GM19240 (cell line): ENCODE measurements at regions not wholly inside any gene's neighbourhood (a gene's known extent, or its start where the extent isn't known, plus 50 kb on each side); places are given as distances from the start of the nearest gene placed in this dataset.

Source experiments
- DNase-seq: peaks from one replicate; pipeline ENCODE4 v3.0.0; 2011; ENCODE audit warnings: low spot score; ENCODE audit not compliant: insufficient read length

DNA sequence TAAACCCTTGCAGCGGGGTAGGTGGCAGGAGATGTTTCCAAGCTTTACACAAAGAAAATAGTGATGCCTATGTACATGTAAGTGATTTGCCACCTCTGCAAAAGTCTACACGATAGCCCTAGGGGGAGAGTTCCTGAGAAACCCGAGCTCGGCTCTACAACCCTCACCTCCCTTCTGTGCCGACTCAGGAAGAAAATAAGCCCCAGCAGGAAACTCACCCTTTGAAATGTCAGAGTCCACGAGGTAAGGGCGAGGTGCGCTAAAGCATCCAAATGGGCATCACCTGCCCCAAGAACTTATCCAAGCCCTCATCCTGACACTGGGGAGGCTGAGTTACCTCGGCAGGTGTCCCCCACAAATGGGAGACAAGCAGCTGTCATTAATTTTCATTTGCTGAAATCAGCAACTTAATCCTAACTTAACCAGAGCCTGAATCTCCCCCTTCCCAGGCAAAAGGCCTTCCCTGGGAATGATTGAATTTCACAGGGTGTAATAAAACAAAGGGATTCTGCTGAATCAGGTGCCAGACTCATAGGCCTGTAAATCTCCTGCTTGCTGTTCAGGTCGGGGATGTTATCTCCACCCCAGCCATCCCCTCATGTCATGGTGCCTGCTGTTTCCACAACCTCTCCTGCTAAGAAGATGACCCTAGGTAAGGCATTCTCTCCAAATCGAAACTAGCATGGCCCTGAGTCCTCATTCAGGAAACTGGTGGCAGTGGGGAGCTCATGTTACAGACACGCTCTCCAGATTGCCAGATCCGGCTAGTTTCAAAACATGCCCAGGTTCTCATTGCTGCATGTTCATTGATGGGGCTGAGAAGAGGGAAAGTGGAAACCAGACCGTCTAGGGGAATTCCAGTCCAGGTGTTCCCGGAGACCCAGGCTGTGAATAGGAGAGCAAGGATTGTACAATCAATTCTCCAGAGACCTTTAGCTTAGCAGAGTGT is 105.3 kb upstream of the KIRREL3 start:
- no peak for DNase-seq

DNA sequence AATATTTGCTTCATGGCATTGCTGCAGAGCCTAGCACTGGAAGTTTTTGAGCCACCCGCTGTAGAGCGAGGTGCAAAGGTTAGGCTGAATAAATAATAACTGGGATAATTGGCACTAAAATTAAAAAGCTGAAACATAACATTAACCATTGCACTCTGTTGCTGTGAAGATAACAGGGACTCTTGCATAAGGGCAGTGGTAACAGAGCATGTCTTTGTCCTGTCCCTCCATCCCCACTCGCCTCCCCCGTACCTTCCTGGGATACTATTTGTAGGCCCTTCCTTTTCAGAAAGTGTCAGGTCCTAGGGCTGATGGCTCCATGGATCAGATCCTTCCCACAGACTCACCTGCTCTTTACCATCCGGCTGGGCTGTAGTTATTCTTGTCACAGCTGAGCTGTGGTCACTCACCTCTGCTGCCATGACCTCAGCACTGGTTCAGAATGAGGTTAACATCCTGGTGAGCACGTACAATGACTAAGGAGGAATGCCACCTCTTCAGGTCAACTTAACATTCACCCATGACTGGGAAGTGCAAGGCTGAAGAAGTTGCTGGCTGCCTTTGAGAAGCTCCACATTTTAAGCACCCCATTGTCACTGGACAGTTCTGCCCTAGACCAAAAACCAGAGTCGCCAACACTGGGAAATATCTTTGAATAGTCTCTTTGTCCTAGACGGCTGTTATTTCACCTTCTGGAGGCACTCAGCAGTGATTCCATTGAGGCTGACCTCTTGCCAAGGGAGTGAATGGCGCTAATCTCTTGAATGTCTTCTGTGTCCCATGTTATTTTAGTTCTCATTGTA is 103.2 kb upstream of the KIRREL3 start:
- DNase-seq: no peak

DNA sequence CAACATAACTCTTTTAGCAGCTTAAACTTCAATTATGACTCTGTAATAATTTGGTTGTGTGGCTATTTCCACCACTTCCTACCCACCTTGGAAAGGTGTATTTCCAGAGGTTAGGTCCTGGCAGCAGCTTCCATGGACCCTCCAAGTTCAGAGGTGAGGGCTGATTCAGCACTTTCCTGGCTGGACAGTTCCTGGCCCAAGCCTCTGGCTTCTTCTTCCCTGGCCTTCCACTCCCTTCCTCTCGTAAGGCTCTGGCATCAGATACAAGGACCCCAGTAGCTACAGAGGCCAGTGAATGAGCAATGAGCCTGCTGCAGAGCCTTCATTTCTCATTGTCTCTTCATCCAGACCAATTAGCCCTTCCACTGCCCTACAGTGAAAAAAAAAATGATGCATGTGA is 98.1 kb upstream of the KIRREL3 start:
- no peak for DNase-seq

DNA sequence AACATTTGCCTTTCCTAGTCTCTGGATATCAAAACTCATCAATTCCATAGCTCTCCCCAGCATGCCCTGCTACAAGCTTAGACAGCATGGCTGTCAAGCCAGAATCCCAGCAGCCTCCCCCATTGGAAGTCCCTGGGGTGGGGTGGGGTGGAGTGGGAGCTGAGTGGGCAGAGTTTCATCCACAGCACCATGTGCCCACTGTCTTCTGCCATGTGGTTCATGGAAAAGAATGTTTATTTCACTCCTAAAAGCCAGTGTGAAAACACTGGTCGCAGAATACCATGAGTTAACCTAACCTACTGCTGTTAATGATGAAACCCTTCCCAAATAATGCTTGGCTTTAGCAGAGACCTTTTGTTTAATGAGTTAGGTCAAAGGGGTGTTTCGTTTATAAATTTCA is 80.2 kb upstream of the KIRREL3 start:
- no peak for DNase-seq

DNA sequence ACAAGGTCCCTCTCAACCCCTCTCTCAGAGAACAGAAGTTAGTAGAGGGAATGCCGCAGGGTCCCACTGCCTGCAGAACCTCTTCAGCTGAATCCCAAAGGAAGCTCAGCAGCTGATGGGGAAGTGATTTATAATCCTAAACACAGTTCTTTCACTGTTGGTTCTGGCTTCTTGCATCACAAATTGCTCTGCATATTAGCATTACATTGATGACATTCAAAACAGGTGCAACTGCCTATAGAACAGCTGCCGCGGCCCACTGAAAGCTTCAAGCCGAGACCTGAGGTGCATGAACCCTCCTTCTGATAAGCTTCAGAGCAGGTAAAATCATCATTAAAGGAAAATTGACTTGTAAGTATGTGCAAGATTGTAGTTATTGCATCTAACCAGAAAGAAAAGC is 75.2 kb upstream of the KIRREL3 start:
- DNase-seq: no peak

DNA sequence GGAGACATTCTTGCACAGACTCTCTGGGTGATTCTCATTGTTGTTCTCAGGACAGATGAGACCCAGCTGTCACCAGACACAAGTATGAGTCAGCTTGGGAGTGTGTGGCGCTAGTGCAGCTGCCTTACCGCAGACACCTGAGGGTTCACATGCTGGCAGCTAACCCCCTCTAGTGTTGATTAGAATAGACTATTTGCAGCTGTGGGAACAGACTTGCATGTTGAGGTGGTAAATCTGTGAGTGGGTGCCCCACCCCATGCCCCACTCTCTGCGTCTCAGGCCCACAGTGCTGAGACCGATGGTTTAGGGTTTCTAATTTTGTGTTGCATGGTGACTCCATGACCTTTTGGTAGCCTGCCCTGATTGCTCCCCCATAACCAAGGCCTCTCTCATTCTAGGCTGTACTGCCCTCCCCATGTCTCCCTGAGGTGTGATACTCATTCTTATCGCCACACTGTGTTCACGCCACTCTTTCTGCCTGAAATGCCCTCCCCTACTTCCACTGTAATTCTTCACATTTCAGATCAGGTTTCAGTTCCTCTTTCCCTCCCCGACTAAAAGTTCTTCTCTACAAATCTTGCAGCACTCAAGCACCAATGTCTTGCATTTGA is 73.7 kb upstream of the KIRREL3 start:
- no peak for DNase-seq

DNA sequence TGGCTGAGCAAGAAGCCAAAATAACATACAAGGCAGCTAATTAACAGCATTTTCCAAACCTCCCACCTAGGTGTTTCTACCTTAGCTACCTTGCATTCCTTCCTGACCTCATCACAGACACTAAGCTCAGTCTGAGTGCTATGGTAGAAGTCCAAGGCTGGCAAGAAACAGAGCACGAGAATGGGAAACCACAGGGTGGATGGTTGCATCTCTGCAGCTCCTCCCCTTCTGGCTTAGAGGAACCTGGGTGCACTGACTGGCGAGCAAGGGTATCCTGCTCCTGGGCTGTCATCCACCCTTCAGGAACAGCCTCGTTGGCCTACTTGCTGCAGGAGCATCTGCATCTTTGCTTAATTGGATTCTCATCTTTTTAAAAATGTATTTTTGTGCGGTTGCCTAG is 73.1 kb upstream of the KIRREL3 start:
- no peak for DNase-seq

DNA sequence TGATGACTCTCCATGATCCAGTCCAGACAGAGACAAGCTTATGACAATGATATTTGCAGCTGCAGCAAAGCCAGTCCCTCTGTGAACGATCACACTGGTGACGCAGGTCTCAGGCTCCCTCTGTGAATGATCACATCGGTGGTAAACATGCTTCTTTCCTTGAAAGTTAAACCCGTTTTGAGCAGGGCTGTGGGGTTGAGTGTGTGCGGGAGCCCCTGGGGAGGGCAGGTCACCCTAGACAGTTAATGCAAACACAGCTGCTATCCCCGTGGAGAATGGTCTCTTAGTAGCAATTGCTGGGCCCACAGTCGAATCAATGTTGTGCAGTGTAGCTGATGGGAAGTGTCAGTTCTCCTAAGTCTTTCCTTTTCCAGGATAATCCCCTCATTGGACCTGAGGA is 71.0 kb upstream of the KIRREL3 start:
- DNase-seq: no peak

DNA sequence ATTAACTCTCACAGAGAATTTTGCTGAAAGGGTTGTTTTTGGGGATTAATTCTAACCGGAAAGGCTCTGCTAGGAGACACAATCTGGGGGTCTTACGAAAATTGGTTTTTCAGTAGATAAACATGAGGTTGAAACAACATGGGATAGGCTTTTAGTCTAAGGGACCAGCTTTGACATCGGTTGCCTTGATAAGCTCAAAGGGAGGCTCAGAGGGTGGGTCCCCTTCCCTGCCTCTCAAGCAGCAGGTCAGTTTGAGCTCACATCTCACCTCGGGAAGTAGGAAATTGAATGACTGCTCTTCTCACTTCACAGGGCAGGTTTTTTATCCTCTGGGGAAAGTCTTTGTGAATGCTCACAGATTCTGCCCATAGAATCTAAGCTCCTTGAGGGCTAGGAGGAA is 70.2 kb upstream of the KIRREL3 start:
- no peak for DNase-seq

DNA sequence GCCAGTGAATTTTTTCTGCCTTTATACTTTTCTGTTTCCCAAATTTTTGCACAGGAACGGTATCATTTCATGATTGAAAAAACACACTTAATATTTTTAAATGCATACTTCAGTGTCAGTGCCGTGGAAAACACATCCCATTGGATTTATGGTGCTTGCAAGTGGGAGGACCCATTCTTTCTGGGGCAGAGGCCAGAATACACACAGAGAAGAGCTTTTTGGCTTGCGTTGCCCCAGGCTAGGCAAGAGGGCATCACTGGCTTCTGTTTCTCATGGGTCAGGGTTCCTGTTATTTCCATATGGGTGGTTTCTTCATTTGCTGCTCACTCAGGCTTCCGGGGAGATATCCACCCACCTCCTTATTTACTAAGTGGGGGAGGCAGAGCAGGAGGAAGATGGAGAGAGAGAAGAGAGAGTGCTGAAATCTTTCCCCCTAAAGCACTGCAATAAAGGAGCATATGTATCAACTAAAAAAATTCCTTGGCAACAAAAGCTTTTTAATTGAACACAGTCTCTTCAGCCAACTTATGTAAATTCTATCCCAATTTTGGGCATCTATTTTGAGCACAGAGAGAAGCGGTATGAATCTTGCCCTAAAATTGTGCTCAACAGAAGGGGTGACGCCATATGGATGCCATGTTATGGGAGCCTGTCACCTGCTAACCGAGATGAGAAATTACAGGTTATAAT is 66.0 kb upstream of the KIRREL3 start:
- DNase-seq: no peak

DNA sequence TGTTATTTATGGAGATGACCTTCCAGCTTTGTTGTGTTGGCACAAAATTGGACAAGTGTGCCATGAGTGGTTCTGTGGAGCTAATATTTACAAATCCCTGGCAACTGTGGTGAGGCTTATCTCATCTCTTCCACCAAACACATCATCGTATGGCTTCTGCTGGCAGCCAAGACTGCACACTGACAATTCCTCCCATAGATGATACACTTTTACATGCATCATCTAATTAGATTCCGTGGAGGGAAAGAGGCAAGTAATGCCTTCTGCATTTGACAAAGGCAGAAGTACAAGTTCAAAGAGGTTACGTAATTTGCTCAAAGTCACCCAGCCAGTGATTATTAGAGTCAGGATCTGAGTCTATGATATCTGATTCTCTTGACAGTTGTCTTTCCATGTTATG is 62.7 kb upstream of the KIRREL3 start:
- DNase-seq: no peak

DNA sequence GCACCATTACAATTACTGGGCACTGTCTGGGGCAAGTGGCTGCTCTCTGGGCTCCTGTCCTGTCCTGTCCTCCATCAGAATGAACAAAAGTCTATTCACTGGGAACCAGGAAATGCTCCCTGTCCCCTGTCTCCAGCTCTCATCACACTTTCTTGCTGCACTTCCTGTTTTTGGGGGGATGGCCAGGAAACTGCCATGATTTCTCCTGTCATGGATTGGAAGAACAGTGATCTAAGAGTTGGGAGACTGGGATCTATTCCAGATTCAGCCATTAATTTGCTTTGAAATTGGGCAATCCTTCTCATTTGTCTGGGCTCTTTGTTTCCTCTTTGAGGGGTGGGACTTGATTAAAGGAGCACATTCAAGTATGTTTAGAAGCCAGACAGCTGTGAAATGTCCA is 61.4 kb upstream of the KIRREL3 start:
- no peak for DNase-seq

DNA sequence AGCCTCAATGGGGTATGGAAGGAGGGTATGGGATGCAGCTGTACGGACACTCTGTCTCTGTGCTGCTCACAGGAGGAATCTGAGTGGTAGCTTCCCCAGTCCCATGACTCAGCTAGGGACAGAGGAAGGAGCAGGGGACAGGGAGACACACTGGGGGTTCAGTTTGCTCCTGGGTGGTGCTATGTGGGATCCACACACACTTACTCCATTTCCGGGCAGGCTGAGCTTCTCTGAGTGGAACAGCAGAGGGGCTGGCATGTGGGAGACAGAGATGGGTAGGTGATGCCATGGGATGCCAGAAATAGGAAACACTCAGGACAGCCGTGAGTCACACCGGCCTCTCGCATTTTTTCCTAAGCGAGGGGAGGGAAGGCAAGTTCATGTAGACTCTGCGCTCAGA is 59.2 kb upstream of the KIRREL3 start:
- DNase-seq: no peak

DNA sequence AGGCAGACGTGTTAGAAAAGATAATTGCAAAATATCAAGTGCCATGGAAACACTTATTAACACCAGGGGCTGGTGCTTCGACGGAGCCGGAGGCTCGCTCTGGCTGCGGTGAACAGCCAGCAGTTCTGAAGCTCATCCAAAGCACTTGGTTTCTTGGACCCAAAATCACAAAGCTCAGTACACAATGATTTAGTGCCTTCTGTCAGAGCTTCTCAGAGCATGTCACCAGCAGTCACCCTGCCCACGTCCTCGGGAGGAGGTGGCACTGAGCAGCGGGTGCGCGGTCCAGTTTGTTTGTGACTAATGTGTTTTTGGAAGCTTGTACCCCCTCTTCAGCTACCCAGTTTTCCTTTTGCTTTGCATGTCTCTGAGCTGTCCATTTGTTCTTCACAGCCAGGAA is 58.7 kb upstream of the KIRREL3 start:
- DNase-seq: no peak

DNA sequence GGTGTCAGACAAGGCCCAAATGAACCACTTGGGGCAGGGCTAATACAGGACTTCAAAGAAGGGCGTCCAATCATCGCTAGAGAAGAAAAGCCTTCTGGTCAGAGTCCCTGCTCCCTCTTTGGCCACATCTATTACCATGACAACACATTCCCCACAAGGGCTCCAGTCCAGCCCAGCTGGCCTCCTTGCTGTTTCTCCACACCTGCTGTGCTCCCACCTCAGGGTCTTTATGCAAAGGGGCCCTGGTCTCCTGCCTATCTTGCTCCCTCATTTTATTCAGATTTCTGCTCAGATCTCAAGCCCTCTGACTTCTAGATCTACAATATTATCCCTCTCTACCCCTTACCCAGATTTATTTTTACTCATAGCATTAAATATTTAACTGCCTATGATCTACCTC is 58.0 kb upstream of the KIRREL3 start:
- no peak for DNase-seq

DNA sequence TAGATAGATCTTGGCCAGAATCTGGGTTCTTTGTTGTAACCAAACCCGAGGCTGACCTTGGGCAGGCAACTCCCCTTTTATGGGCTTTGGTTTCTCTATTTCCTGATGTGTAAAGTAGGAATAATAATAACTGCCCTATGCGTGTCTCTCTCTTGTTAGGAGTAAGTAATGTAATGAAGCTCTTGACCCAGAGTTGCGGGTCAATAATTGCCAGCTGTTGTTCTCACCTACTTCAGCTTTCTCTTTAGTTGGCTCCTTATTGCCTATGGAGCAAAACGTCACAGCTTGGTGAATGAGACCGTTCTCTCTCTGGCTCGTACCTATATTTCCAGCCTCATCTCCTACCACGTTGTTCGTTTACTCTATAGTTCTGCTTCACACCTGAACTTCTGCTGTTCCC is 56.6 kb upstream of the KIRREL3 start:
- no peak for DNase-seq

DNA sequence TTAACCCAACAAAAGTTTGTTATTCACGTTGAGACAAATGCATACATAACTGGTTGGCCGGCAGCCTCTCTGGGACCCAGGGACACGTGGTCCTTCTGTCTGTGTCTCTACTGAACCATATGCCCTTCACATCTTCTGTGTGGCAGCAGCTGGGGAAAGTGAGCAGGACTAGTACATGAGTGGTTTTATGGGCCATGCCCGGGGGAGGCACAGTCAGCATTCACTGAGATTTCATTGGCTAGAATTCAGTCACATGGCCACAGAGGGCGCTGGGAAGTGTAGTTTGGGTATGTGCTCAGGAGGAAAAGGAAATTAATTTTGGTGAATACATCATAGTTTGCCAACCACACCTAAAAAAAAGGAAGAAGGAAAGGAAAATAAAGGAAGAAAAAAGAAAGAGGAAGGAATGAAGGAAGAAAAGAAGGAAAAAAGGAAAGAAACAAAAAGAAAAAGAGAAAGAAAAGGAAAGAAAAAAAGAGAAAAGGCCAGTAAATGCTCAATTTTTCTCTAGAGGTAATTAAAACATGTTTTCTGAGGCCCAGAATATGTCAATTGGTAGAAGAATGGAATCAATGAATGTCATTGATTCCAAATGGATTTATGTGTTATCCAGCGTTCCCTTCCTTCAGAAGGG is 55.9 kb upstream of the KIRREL3 start:
- DNase-seq: no peak

DNA sequence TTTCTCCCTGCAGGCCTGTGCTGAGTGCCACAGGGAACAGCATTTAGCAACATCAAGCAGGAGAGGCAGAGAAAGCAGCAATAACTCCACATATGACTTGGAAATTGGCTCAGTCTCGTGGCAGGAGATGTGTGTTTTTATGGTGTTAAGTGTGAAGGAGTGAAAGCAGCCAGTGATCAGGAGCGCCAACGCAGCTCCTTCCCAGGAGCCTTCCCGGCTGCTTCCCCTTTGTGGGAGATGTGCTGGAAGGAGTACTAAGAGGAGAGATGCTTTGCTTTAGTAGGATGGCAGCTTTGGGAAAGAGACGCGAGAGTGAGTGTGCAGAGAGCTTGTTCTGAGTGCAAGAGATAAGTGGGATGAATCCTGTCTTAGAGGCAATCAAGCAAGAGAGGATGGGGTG is 54.7 kb upstream of the KIRREL3 start:
- no peak for DNase-seq

DNA sequence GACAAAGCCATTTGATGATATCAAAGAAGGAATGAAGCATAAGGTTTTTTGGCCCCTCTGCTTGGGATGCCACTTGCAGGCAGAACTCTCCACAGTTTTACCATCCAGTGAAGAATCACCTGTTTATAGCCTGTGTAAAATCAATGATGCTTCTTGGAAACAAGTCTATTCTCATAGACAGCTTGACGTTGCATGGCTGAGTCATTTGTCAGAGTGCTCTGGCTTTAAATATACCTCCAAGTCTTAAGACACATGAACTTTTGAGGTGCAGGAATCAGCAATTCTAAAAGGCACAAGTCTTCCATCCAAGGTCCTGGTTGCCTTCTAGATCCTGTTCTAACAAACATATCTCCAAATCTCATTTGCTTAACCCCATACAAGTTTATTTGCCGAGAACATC is 53.6 kb upstream of the KIRREL3 start:
- no peak for DNase-seq

DNA sequence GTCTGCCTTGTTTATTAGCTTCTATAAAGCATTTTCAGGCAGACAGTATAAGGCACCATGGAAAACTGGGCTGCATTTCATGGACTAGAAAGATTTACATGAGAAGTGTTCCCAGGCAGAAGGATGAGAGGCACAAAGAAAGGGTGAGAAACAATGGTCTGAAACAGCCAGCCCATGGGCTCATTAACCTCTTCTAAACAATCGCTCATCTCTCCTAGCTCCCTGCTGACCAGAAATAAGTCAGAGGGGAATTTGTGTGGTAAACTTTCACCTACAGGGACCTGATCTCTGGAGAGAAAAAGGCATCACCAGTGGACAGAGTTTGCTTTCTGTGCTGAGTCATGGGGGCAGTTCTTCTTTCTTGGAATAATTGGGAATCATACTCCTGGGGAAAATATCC is 51.8 kb upstream of the KIRREL3 start:
- no peak for DNase-seq
